GM12878 (cell line): ENCODE measurements at regions not wholly inside any gene's neighbourhood (a gene's known extent, or its start where the extent isn't known, plus 50 kb on each side); places are given as distances from the start of the nearest gene placed in this dataset.

Source experiments
- ATAC-seq: fragments of 200-7000 bp; cut with Tn5 transposase; 3 replicates; pipeline ENCODE4 v1.9.1; 2020; ENCODE audit warnings: mild to moderate bottlenecking, moderate library complexity
- BruUV-seq: library from RNA; stranded (reverse); fragments of 400-500 nt; replicated peaks from 2 replicates; lab custom pipeline; 2021; lab: Mats Ljungman, UMichigan
- CTCF ChIA-PET: fragments of 300-600 bp; sonication (Branson Sonifier 250); formaldehyde crosslinking; extraction: SDS; loops from one replicate; lab custom pipeline; 2021; ENCODE audit warnings: inconsistent platforms; lab: Yijun Ruan, JAX
- POLR2A ChIA-PET: fragments of 350-600 bp; formaldehyde crosslinking; extraction: SDS; loops from one replicate; lab custom pipeline; 2021; ENCODE audit warnings: inconsistent platforms; lab: Charles Lee
- RAD21 ChIA-PET: fragments of 300-600 bp; sonication (Branson Sonifier 250); formaldehyde crosslinking; loops from one replicate; lab custom pipeline; 2023; ENCODE audit warnings: antibody characterized with exemption; ENCODE audit not compliant: unreplicated experiment; lab: Charles Lee
- SMC1A ChIA-PET: fragments of 300-600 bp; sonication (Branson Sonifier 250); formaldehyde crosslinking; loops from one replicate; lab custom pipeline; 2023; ENCODE audit not compliant: unreplicated experiment, uncharacterized antibody; lab: Charles Lee
- DNase-seq: peaks from one replicate; pipeline ENCODE4 v3.0.0-alpha.2; 2011; ENCODE audit warnings: low read depth, low spot score
- FAIRE-seq: peaks from 3 replicates; lab custom pipeline; 2011; peaks lifted over from hg19 to GRCh38; lab: Jason Lieb, UNC
- H2AFZ ChIP-seq: 2 replicates; pipeline ENCODE4 v1.6.0; 2011; ENCODE audit warnings: low read depth, low read length, control low read depth; ENCODE audit not compliant: control insufficient read depth
- H3K27ac ChIP-seq: 2 replicates; pipeline ENCODE4 v1.5.1; 2011; ENCODE audit warnings: control low read depth; ENCODE audit not compliant: control insufficient read depth, insufficient read depth
- H3K27me3 ChIP-seq, 2 experiments: replicated peaks in 1 of 2; 2 replicates each; pipeline versions ENCODE4 v1.6.0 to v1.6.1; 2011; ENCODE audit warnings: low read length in 1 of 2; ENCODE audit not compliant: control insufficient read depth in 2 of 2, insufficient read depth in 2 of 2
- H3K36me3 ChIP-seq, 2 experiments: 2 replicates each; pipeline ENCODE4 v1.5.1; 2011; ENCODE audit warnings: low read length in 1 of 2; ENCODE audit not compliant: control insufficient read depth in 2 of 2, insufficient read depth in 2 of 2
- H3K4me1 ChIP-seq: 2 replicates; pipeline ENCODE4 v1.6.1; 2011; ENCODE audit warnings: mild to moderate bottlenecking, low read length, moderate library complexity, mixed read lengths; ENCODE audit not compliant: control insufficient read depth, insufficient read depth
- H3K4me2 ChIP-seq: 2 replicates; pipeline ENCODE4 v1.6.0; 2011; ENCODE audit warnings: control low read depth; ENCODE audit not compliant: control insufficient read depth, insufficient read depth
- H3K4me3 ChIP-seq: fragments of 200-600 bp; sonication (generic); 2 replicates; pipeline ENCODE4 v1.5.1; 2016
- H3K79me2 ChIP-seq: 2 replicates; pipeline ENCODE4 v1.6.0; 2011; ENCODE audit warnings: low read length; ENCODE audit not compliant: control insufficient read depth, insufficient read depth
- H3K9ac ChIP-seq: 2 replicates; pipeline ENCODE4 v1.8.0; 2011; ENCODE audit warnings: low read length, control low read depth, mixed read lengths; ENCODE audit not compliant: control insufficient read depth, insufficient read depth
- H3K9me3 ChIP-seq: replicated peaks from 3 replicates; pipeline ENCODE4 v1.5.1; 2011; ENCODE audit warnings: mild to moderate bottlenecking, low read length; ENCODE audit not compliant: control insufficient read depth, insufficient read depth
- H4K20me1 ChIP-seq: 2 replicates; pipeline ENCODE4 v1.6.0; 2011; ENCODE audit not compliant: control insufficient read depth, insufficient read depth
- CBFB ChIP-seq: IDR thresholded peaks from 2 replicates; pipeline ENCODE4 v1.6.1; 2016; ENCODE audit warnings: antibody characterized with exemption, low read depth
- DPF2 ChIP-seq: fragments of 450-650 bp; IDR thresholded peaks from 2 replicates; pipeline ENCODE4 v1.6.1; 2017; ENCODE audit warnings: mild to moderate bottlenecking
- IKZF1 ChIP-seq: fragments of 450-650 bp; conservative IDR thresholded peaks from 2 replicates; pipeline ENCODE4 v1.6.1; 2017; ENCODE audit warnings: antibody characterized with exemption, mild to moderate bottlenecking
- KDM1A ChIP-seq: fragments of 200-600 bp; sonication (generic); IDR thresholded peaks from 2 replicates; pipeline ENCODE4 v1.6.1; 2016; ENCODE audit warnings: borderline replicate concordance
- RFX5 ChIP-seq: IDR thresholded peaks from 2 replicates; pipeline ENCODE4 v1.6.1; 2011; ENCODE audit warnings: low read depth, low read length, improper control_type of control experiment
- TCF12 ChIP-seq: IDR thresholded peaks from 2 replicates; pipeline ENCODE4 v1.6.1; 2011; ENCODE audit warnings: low read depth, mild to moderate bottlenecking, low read length
- WRNIP1 ChIP-seq: IDR thresholded peaks from 2 replicates; pipeline ENCODE4 v1.6.1; 2011; ENCODE audit warnings: low read depth, low read length, improper control_type of control experiment, borderline replicate concordance
- ZNF207 ChIP-seq: fragments of 450-650 bp; IDR thresholded peaks from 2 replicates; pipeline ENCODE4 v1.6.1; 2014; ENCODE audit warnings: antibody characterized with exemption, mild to moderate bottlenecking, borderline replicate concordance
- ZZZ3 ChIP-seq: IDR thresholded peaks from 2 replicates; pipeline ENCODE4 v1.6.1; 2011; ENCODE audit warnings: low read depth; ENCODE audit not compliant: control insufficient read depth, insufficient read length
- WGBS: methylation state at CpG from one replicate; pipeline ENCODE4 v1.1.6; 2016; ENCODE audit warnings: low lambda C conversion rate; ENCODE audit not compliant: insufficient replicate concordance, insufficient coverage; ENCODE audit errors: missing lambda C conversion rate; 5-methylcytosine and 5-hydroxymethylcytosine counted together
- in situ Hi-C: fragments of 300-500 bp; cut with MboI; formaldehyde crosslinking; loops from 9 replicates; pipeline ENCODE4 v1.14.3; 2018; ENCODE audit warnings: mixed read lengths
- intact Hi-C: fragments of 100-400 bp; cut with micrococcal nuclease; formaldehyde crosslinking; loops from one replicate; pipeline ENCODE4 v1.14.2; 2022; ENCODE audit not compliant: unreplicated experiment
- TF ChIP-seq, protein P1 (sequence below): fragments of 450-650 bp; IDR thresholded peaks from 2 replicates; pipeline ENCODE4 v1.6.1; 2016; ENCODE audit warnings: mild to moderate bottlenecking
- TF ChIP-seq, protein P2 (sequence below): fragments of 450-650 bp; IDR thresholded peaks from 2 replicates; pipeline ENCODE4 v1.6.1; 2018; ENCODE audit warnings: mild to moderate bottlenecking, low read depth, moderate library complexity; ENCODE audit not compliant: partially characterized antibody
- TF ChIP-seq, protein P3 (sequence below): IDR thresholded peaks from 2 replicates; pipeline ENCODE4 v1.6.1; 2011; ENCODE audit warnings: low read depth, low read length, improper control_type of control experiment, borderline replicate concordance

DNA sequence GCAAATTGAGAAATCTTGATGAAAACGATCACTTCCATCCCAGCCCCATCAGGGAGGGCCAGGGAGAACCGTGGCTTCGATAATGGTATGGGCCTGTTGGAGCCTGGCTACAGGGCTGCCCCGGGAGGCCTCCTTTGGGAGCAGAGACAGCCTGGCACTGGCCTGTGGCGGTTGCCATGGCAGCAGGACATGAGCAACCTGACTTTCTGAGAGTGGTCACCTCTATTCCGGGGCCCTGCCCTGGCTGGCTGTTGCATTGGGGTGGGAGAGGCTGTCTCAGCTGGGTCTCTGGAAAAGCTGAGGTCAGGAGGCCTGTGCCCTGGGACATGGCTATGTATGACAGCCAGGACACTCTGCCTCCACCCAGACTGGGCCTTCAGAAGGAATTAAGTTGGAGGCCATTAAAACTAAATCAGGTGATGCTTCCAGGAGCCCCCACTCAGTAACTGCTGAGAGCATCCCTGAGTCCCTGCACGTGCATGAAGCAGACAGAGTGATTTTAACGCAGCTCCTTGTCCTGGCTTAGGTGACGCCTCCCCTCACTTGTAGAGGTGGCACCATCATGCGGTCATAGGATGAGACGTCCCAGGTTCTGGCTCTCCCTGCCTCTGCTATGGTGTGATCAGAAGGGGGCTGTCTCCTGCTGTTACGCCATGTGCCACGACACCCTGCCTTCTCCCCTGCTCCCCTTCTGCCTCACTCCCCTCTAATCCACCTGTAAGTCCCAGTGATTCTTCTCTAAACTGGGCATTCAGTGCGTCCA is 126.3 kb downstream of the SLC25A47 start:
- H3K27ac ChIP-seq, result no peak overlapping the region
- H3K9ac ChIP-seq, result no peak overlapping the region
- ChIA-PET RAD21 (no interaction called here), SMC1A (no interaction called here), POLR2A (interaction anchor here (1.0 kb wide), 1 partner anchor 14 kb away, joined by 3 read pairs; no protein-coding TSS in a partner anchor), CTCF (no interaction called here)
- WGBS, result 49% methylated on average over 14 of the region's 14 CpGs
- H3K4me2 ChIP-seq, result no peak overlapping the region
- no peak overlapping the region for H3K4me3 ChIP-seq
- H3K4me1 ChIP-seq, result no peaks in the 10 kb centered on the region
- DNase-seq (no peak), FAIRE-seq (no peak), ATAC-seq (no peak)
- H3K9me3 ChIP-seq, result no peaks in the 10 kb centered on the region
- no peaks in the 10 kb centered on the region for H3K27me3 ChIP-seq
- no TSS peak for BruUV-seq
- no peaks in the 10 kb centered on the region for H3K79me2 ChIP-seq
- in situ Hi-C loops (no loop called here), intact Hi-C loops (no loop called here)
- TF ChIP-seq CBFB, result no peak
- TF ChIP-seq, protein P1, sequence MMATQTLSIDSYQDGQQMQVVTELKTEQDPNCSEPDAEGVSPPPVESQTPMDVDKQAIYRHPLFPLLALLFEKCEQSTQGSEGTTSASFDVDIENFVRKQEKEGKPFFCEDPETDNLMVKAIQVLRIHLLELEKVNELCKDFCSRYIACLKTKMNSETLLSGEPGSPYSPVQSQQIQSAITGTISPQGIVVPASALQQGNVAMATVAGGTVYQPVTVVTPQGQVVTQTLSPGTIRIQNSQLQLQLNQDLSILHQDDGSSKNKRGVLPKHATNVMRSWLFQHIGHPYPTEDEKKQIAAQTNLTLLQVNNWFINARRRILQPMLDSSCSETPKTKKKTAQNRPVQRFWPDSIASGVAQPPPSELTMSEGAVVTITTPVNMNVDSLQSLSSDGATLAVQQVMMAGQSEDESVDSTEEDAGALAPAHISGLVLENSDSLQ, result no peak
- TF ChIP-seq, protein P2, sequence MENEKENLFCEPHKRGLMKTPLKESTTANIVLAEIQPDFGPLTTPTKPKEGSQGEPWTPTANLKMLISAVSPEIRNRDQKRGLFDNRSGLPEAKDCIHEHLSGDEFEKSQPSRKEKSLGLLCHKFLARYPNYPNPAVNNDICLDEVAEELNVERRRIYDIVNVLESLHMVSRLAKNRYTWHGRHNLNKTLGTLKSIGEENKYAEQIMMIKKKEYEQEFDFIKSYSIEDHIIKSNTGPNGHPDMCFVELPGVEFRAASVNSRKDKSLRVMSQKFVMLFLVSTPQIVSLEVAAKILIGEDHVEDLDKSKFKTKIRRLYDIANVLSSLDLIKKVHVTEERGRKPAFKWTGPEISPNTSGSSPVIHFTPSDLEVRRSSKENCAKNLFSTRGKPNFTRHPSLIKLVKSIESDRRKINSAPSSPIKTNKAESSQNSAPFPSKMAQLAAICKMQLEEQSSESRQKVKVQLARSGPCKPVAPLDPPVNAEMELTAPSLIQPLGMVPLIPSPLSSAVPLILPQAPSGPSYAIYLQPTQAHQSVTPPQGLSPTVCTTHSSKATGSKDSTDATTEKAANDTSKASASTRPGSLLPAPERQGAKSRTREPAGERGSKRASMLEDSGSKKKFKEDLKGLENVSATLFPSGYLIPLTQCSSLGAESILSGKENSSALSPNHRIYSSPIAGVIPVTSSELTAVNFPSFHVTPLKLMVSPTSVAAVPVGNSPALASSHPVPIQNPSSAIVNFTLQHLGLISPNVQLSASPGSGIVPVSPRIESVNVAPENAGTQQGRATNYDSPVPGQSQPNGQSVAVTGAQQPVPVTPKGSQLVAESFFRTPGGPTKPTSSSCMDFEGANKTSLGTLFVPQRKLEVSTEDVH, result no peak
- TF ChIP-seq TCF12, result no peak
- no peak for TF ChIP-seq RFX5
- TF ChIP-seq ZNF207, result no peak
- TF ChIP-seq, protein P3, sequence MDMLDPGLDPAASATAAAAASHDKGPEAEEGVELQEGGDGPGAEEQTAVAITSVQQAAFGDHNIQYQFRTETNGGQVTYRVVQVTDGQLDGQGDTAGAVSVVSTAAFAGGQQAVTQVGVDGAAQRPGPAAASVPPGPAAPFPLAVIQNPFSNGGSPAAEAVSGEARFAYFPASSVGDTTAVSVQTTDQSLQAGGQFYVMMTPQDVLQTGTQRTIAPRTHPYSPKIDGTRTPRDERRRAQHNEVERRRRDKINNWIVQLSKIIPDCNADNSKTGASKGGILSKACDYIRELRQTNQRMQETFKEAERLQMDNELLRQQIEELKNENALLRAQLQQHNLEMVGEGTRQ, result no peak
- no peak for TF ChIP-seq KDM1A
- no peak for TF ChIP-seq DPF2
- TF ChIP-seq IKZF1, result no peak
- no peak for TF ChIP-seq ZZZ3
- TF ChIP-seq WRNIP1, result no peak
- H4K20me1 ChIP-seq, result no peaks in the 10 kb centered on the region
- no peaks in the 10 kb centered on the region for H3K36me3 ChIP-seq
- no peak overlapping the region for H2AFZ ChIP-seq
